ENCODE measurements at regions not wholly inside any gene's neighbourhood (a gene's known extent, or its start where the extent isn't known, plus 50 kb on each side); places are given as distances from the start of the nearest gene placed in this dataset.

- POLR2A ChIA-PET (ENCODE audit: unreplicated experiment) = no interaction called here
- ATAC-seq (ENCODE audit: low read depth) (no peak), DNase-seq (no peak)
- no TSS peak for BruUV-seq (replicated peaks)
- no peaks in the 10 kb centered on the region for H3K27me3 ChIP-seq (ENCODE audit: control insufficient read depth, insufficient read depth, low read length)
- no peak overlapping the region for H2BK15ac ChIP-seq (ENCODE audit: low read depth, low read length)
- no peaks in the 10 kb centered on the region for H3K4me1 ChIP-seq (ENCODE audit: control insufficient read depth, insufficient read depth, low read length)
- H3K18ac ChIP-seq (ENCODE audit: low read depth, low read length) = no peak overlapping the region
- in situ Hi-C loops (cut with MboI; ENCODE audit: low sequenced_read_pairs) = no loop called here
- H3K36me3 ChIP-seq (ENCODE audit: control insufficient read depth, insufficient read depth, low read length) = no peaks in the 10 kb centered on the region
- no peak overlapping the region for H2AK5ac ChIP-seq (ENCODE audit: low read depth, low read length)
- H4K5ac ChIP-seq (ENCODE audit: low read depth, low read length) = no peak overlapping the region
- H2AK9ac ChIP-seq (replicated peaks; ENCODE audit: low read depth, low read length, poor library complexity) = no peak overlapping the region
- no peak overlapping the region for H2BK5ac ChIP-seq (ENCODE audit: low read depth, low read length, poor library complexity, severe bottlenecking)
- H3K4ac ChIP-seq (ENCODE audit: low read depth, low read length) = no peak overlapping the region
- intact Hi-C loops (cut with micrococcal nuclease) = no loop called here
- H3K23ac ChIP-seq (ENCODE audit: low read depth, low read length) = no peak overlapping the region
- no peak overlapping the region for H3K9ac ChIP-seq (ENCODE audit: low read depth, low read length)
- CTCF ChIA-PET = interaction anchor here (0.5 kb wide), 1 partner anchor 823 kb away, joined by 3 read pairs; no protein-coding TSS in a partner anchor
- no peaks in the 10 kb centered on the region for H3K9me1 ChIP-seq (ENCODE audit: insufficient read depth, low read length)
- H3K4me2 ChIP-seq (ENCODE audit: low read depth, low read length) = no peak overlapping the region
- no peak for TF ChIP-seq RAD21 (IDR thresholded peaks at IDR 0.05; ENCODE audit: low read length)
- no peak for TF ChIP-seq CHD1 (IDR thresholded peaks at IDR 0.05; ENCODE audit: low read depth, low read length)
- H3K4me3 ChIP-seq (ENCODE audit: insufficient read depth, low read depth, low read length) = no peak overlapping the region
- no peak overlapping the region for H3K27ac ChIP-seq (ENCODE audit: insufficient read depth, low read length)
- no peak overlapping the region for H4K8ac ChIP-seq (ENCODE audit: low read depth in 2 of 2, low read length in 2 of 2)
- WGBS, 2 experiments (ENCODE audit: extremely low coverage in 2 of 2, insufficient read length in 1 of 2) = no CpG with 5 or more reads among the region's 2 CpGs
- no peak overlapping the region for H3K14ac ChIP-seq (replicated peaks; ENCODE audit: low read depth, low read length)
- H3K79me1 ChIP-seq (ENCODE audit: low read depth in 1 of 2, low read length in 2 of 2) = no peaks in the 10 kb centered on the region
- H2BK120ac ChIP-seq (ENCODE audit: low read depth, low read length) = no peak overlapping the region
- peaks cover 2% of the 10 kb centered on the region; the same call in 1 of the 2 replicates for H3K9me3 ChIP-seq (ENCODE audit: control insufficient read depth, insufficient read depth, low read length)
- no peak overlapping the region for H2BK20ac ChIP-seq (ENCODE audit: low read depth, low read length)
- no peak overlapping the region for H4K91ac ChIP-seq (ENCODE audit: insufficient read depth, low read depth, low read length)
- dilution Hi-C loops (cut with HindIII; ENCODE audit: low sequenced_read_pairs, unreplicated experiment) = no loop called here
- no peaks in the 10 kb centered on the region for H4K20me1 ChIP-seq (ENCODE audit: insufficient read depth, low read length)
- H3K56ac ChIP-seq (ENCODE audit: extremely low read depth, insufficient read depth, low read length) = no peak overlapping the region
- no peak overlapping the region for H2AFZ ChIP-seq (replicated peaks; ENCODE audit: low read length, poor library complexity)
Measured at GRCh38 chrX:4764888-4765287, 1051.4 kb upstream of the PRKX start.

Measured in IMR-90 (cell line).